Endometrium (tissue), 2 donors: ENCODE measurements at regions not wholly inside any gene's neighbourhood (a gene's known extent, or its start where the extent isn't known, plus 50 kb on each side); places are given as distances from the start of the nearest gene placed in this dataset.
"Not testable (repeated sequence)": the region's sequence is repeated elsewhere in the genome, so short reads cannot be mapped to it uniquely, and the experiment has no call there.

Experiments used
- FAIRE-seq: peaks from 2 replicates; lab custom pipeline; 2012; peaks lifted over from hg19 to GRCh38; lab: Jason Lieb, UNC
- donor health status: control.
- donor health status: control.

DNA sequence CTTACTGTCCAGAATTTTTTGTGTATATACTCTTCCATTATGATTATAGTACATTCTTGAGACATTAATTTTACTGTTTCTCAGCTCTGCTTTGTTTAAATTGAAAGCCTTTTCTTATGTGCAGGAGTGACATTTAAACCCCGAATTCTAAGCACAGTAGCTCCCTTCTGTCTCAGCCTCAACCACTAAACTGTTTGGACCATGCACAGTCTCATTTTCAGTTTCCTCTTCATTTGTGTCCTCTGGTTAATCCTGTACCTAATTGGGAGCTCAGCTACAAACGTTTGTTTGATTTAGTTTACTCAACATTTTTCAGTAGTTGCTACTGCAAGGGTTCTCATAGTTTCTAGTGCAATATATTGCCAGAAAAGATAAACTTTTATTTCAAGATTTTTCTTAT lies 206.3 kb downstream of the SLITRK5 start:
- FAIRE-seq, result no peak

DNA sequence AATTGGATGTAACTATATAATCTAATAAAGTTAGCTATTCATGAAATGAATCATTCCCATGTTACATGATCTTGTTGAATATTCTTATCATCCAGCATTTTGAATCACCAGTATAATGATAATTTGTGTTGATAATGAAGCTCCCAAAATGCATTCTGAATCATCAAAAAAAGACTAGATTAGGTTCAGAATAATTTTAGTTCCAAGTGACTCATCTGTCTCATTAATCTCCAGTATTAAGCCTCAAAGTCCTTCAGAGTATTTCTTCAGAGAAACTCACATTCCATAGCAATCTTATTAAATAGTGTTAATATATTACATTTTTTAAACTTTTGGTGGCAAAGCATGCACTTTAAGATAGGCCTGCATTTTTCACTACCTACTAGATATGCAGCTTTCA lies 207.5 kb downstream of the SLITRK5 start:
- no peak for FAIRE-seq

DNA sequence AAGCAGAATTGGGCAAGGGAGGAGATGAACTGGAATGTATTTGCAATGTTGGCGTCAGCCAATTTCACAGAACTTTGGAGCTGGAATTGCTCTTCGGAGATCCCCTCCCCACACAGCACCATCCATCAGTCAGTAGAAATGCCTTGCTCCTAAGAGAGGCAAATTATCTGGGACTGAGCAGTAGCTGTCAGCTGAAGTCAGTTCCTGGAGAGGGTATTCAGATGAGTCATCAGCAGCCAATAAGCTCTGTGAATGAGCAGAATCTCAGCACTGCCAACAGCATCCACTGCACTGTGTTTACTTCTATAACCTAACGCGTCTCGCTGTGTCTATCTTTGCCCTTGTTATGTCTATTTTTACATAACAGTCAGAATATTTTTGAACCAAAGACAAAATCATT lies 213.7 kb downstream of the SLITRK5 start:
- FAIRE-seq, result no peak

DNA sequence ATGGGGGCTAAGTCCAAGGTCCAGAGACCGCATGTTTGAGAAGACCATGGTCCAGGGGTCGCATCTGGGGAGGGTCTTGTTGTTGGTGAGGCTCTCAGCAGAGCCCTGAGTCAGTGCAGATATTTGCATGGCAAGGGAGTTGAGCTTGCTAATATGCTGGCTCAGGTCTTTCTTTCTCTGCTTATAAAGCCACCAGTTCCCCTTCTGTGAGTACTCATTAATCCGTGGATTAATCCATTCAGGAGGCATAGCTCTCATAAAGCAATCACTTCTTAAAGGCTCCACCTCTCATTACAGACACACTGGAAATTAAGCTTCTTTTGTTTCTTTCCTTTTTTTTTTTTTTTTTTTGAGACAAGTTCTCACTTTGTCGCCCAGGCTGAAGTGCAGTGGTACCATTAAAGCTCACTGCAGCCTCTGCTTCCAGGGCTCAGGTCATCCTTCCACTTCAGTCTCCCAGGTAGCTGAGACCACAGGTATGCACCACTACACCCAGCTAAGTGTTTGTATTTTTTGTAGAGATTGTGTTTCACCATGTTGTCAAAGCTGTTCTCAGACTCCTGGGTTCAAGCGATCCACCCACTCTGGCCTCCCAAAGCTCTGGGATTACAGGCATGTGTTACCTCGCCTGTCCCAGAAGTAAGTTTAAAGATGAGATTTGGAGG lies 216.4 kb downstream of the SLITRK5 start:
- FAIRE-seq, result no peak

DNA sequence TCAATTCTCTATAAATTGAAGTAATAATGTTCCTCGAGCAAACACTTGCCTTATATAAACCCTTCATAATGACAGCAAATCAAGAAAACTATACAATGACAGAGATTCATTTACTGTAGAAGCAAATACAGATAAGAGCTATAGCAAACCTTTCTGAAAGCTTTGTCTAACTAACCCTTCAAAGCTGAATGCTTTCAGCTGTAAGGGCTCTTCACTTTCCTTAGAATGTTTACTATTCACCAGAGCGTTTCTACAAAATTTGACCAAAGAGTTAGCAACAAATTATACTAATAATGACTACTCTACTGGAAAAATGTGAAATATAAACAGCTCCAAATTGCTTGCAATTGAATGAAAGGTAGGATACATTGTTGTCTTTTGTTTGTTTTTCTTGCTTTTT lies 218.1 kb downstream of the SLITRK5 start:
- no peak for FAIRE-seq

DNA sequence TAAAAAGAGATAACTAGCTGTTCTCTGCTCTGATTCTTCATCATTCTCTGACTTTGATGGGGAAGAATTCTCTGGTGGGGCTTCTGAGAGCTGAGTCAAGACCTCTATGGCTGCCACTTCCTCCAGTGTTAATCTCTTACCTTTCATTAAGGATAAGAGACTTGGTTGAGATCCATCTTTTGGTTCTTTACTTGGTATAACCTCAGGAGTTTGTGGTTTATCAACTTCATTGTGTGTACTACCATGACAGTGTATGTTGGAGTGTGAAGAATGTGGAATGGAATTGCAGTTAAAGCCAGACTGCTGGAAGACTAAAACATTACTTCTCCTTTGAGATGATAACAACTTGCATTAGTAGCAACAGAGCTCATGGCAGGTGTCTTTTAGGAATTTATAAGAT lies 222.0 kb downstream of the SLITRK5 start:
- FAIRE-seq, result no peak

DNA sequence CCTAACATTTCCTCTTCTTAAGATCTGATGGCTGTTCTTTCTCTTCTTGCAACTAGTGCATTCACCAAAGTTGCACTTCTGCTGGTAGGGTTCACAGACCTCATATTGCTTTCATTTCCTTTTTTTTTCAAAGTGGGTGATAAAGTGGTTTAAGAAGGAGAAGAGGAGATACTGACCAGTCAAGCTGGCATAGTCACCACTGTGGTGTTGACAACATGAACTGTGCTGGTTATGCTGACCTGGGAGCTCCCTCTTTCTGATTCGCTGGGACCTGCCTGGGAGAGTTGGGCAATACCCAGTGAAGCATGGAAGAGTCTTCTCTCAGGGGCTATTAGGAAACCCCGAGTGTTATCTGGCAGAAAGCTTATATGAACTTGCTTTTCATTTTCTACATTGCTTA lies 222.9 kb downstream of the SLITRK5 start:
- FAIRE-seq, result no peak

DNA sequence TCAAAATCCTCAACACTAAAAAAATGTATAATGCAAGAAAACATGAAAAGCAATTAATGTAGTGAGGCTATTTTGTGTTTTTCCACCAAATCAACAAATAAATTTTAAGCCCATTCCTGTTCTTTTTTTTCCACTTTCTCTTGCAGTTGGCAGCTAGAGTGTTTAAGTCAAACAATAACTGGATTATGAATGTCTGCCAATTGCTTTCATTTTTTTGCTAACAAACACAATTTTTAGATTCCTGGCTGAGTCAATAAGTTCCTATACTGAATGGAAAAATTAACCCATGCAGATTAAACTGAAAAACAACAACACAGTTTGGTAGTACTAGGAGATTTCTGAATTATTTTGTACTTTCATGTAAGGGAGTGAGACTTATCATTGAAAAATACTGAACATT lies 232.4 kb downstream of the SLITRK5 start:
- FAIRE-seq, result no peak

DNA sequence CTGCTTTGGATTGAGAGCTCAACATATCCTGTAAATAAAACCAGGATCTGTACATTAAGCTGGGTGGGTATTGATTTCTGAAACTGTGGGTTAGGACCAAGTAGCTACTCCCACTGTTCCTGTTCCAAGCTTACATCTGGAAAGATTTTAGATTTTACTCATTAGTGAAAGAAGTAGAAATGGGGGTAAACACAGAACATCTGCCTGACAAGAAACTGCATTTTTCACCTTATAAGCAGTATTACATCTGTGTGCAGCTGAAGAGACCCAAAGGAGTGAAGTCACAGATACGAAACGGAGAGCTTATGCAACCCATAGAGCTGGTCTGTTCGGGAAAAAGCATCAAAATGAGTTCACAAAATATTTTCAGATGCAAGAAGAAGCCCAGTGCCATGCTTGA lies 235.2 kb downstream of the SLITRK5 start:
- FAIRE-seq, result no peak

DNA sequence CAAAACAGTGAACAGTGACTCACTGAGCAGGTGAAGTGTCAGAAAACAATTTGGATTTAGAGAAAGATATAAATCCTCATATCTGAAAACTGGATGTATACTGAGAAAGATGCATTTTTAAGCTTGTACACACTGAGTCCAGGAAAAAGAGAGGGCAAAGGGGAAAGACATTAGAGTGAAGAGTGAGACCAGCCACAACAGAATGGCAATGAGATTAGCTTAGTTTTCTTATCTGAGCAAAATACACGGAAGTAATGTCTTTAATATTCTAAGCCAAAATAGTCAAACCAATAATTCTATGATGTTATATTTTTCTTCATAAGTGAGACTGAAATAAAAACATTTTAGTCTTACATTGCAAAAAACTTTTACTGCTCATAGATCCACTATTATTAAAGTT lies 236.0 kb downstream of the SLITRK5 start:
- no peak for FAIRE-seq

DNA sequence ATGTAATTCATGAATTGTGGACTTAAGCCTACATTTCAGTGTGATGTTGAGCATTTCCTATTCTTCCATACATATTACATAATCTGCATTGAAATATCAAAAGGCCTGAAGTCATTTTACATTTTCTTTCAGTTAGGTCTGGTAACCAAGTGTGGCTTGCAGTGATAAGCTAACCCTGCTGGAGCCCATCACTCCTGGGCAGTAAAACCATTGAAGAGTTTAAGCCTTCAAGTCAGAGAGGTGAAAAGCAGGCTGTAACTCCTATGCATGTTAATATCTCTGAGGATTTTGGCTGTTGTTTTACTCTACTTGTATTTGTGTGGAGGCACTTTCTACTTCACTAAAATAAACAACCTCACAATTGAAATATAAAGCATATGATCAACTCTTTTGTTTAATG lies 248.8 kb downstream of the SLITRK5 start:
- FAIRE-seq, result no peak

DNA sequence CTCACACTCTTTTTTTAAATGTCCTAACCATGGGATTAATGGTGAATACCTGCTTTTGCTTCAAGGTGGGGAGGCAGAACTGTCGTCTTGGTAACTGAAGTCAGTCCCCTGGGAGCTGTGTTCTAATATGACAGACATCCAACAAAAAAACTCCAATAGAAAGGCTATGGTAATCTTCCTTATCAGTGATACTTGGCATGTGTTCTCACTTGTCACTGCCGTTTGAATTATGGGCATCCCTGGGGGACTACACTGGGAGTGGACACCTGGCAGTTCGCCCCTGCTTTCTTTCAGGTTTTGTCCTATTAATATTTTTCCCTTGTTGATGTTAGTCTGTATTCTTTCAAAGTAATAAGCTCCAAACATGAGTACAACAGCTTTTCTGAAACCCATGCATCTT lies 252.6 kb downstream of the SLITRK5 start:
- no peak for FAIRE-seq

DNA sequence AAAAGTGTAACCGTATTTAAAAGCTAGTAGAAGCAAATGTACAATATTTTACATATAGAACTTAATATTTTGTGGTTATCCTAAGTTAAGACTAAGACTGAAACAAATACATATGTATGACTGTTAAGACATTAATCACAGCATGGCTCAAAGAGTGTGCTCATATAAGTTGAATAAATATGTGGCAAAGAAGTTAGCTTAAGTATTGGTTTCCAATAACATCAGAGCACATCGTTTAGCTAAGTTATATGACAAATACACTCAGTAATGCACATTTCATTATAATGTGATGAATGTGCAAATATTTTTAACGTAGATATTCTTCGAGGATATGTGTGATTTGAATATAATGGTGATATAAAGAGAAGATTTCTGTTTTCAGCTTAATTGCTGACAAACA lies 253.8 kb downstream of the SLITRK5 start:
- no peak for FAIRE-seq

DNA sequence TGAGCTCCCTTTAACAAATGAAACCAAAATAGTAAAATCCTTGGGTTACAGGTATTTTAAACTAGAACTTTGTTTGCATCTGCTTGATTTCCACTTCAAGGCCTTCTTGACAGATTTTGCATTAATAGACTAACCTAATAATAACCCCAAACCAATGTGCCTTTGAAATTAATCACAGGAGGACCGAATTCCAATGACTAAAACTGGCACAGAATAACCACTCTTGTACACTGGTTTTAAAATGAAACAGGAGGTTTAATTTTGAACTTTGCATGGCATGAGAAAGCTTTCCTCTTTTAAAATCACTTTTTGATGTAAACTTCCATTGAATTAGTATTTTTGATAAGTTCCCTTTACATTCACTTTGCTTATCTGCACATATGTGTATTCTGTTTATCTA lies 269.6 kb downstream of the SLITRK5 start:
- FAIRE-seq, result no peak

DNA sequence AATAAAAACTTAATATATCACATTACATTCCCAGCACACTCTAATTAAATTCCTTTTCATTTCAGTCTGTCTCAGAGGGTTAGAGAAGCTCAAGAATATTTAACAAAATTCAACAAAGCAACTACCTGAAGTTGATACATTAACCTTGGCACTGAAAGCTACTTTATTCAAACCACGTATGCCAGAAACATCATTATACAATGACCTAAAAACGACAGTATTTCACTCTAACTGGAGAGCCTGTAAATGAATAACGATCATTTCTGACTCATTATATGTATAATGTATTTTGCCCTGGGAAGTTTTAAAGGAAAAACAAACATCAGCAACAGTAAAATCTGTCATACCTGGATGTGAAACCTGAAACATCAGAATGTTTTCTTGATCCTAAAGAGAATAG lies 270.1 kb downstream of the SLITRK5 start:
- FAIRE-seq, result no peak

DNA sequence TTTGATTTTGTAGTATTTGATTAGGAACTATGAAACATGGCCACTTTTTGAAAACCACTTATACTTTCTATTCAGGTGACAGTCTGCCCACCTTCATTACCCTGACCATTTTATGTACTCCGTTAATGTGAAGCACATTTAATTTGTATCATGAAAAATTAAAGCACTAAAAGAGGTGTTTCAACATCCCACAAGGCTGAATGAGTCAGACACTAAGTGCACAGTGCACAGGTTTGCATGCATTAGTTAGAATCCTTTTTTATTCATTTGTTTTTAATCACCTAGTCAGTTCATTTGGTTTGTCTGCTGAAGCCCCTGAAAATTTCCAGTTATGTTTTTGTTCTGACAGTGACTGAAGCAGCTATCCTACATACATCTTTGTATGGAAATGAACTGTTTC lies 271.0 kb downstream of the SLITRK5 start:
- FAIRE-seq, result no peak

DNA sequence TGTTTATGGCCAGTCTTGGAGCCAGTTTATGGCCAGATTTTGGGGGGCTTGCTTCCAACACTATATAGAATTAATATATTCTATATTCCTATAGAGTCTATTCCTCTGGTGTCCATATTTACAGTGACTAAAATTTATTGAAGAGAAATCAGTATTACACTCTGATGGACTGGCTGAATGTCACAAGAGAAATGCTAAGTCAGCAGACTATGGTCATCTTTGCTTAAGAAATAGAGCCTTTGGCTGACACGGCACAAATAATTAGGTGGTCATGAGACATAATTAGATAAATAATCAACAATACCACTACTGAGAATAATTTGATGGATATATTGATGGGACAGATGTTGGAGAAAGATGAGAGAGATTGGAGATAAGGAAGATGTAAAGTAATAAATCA lies 272.9 kb downstream of the SLITRK5 start:
- no peak for FAIRE-seq

DNA sequence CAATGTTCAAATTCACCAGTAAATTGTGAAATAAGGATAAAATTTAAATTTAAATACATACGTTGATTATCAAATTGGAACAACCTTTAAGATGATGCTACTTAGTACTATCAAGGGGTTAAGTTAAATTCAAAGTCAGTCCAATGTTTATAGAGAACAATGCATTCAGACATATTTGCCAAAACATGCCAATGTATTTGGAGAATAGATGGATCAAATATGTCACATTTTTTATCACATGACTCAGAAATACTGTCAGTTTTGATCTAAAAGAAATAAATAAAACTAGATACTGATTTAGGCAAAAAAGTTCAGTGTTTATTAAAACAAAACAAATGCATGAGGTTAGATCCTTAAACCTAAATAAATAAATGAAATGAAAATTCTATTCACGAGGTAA lies 281.2 kb downstream of the SLITRK5 start:
- FAIRE-seq, result peak; percentile 8

DNA sequence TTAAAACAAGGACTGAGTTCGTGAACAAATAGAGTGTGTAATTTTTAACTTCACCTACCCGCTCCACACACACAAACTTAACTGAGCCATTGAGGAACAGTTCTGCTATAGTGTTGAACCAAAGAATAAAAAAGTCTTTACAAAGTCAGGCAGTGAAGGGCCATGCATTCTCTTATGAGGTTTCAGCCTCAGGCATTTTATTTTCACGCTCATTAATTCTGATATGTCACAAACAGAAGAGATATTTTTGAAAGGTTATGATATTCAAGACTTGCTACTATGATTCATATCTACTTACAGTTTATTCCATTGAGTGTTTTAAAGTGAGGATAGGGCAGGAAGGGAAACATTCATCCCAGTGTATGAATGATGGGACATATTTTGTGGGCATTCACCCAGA lies 282.2 kb downstream of the SLITRK5 start:
- FAIRE-seq, result no peak

DNA sequence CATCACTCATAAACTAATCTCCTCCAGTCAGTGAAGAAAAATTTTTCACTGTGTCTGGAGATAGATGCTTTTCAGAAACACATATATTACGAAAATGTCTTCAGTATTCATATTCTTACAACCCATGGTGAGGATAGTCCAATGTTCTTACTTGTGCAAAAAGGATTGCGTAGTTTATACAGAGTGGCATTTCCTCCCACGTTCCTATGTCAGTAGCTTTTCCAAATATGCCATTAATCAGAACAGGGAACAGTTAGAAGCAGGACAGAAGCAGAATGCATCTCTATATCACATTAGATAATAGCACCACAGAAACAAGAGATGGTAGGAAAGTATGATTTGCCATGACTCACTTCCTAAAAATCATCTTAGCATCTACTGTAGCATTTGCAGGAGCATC lies 282.9 kb downstream of the SLITRK5 start:
- no peak for FAIRE-seq

DNA sequence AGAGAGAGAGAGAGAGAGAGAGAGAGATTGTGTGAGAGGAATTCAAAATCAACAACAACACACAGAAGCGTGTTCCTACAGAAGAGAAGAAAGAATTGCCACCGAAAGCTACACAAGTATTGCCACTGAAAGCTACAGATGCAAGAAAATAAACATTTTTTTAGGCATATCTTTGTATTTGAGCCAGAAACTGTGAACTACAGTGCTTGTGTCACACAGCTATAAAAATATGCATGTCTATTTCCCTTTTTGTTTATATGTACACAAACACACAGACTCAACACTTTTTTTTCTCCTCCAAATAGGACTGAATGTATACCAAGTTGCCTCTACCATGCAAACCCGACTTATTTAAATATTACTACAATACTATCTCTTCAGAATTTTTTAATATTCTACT lies 290.4 kb downstream of the SLITRK5 start:
- FAIRE-seq, result no peak

DNA sequence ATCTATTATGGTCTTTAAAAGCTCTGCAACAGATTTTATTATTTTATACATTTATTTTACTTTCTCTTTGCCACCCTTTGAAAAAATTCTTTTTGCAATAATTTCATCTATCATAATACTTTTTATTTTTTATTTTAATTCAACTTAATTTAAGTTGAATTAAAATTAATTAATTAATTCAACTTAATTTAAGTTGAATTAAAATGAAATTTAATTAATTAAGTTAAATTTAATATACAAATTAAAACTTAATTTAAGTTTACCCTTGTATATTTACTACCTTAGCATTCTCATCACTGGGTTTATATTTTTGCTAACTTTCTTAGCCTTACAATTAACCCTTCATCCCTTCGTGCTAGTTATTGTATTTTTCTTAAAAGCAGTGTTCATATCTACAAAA lies 301.4 kb downstream of the SLITRK5 start:
- peak; percentile 31 for FAIRE-seq

DNA sequence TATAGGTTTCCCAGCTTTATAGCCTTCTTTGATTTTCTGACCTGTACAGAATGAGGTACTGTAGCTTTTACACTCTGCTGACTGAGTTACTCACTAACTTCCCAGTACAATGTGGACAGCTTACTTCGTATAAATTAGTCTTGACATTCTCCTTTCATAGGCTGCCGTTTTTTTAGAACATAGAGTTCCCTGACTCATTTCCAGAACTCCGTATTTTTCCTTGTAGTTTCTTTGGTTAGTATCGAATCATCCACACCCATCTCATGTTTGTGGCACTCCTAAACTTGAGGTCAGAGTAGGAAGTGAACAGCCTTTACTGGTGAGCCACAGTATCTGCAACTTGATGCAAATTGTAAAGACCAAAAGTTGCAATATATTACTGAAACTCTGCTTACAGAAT lies 303.9 kb downstream of the SLITRK5 start:
- FAIRE-seq, result no peak

DNA sequence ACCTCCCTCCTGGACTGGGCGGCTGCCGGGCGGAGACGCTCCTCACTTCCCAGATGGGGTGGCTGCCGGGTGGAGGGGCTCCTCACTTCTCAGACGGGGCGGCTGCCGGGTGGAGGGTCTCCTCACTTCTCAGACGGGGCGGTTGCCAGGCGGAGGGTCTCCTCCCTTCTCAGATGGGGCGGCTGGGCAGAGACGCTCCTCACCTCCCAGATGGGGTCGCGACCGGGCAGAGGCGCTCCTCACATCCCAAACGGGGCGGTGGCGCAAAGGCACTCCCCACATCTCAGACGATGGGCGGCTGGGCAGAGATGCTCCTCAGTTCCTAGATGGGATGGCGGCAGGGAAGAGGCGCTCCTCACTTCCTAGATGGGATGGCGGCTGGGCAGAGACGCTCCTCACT lies 305.5 kb downstream of the SLITRK5 start:
- FAIRE-seq, result not testable (repeated sequence)

DNA sequence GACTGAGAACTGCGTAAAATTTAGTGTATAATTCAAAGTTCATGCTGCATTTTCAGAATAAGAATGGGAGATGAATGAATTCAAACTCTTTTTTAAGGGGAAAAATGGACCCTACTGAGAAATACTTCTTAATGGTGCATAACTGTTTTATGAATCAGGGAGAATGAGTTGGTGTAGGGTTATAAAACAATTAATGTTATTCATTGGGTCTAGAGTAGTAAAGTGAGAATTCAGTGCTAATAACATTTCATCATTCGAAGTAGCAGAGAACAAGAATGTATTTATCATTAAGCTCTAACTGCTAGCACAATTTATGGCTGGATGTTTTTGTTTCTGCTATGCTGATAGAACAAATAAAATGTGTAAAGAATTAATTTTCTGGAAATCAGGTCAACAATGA lies 310.2 kb downstream of the SLITRK5 start:
- peak; percentile 72 for FAIRE-seq
